Lower leg skin (tissue), 4 donors: ENCODE measurements at regions not wholly inside any gene's neighbourhood (a gene's known extent, or its start where the extent isn't known, plus 50 kb on each side); places are given as distances from the start of the nearest gene placed in this dataset.

ENCODE experiments used
- DNase-seq, 2 donors: peaks; one replicate each; pipeline ENCODE4 v3.0.0-alpha.2; 2019; ENCODE audit warnings: low spot score in 2 of 2
- H3K4me3 ChIP-seq: fragments of 200-600 bp; sonication (generic); 2 replicates; pipeline ENCODE4 v1.5.1; 2017; ENCODE audit warnings: mild to moderate bottlenecking, low read depth; ENCODE audit not compliant: poor library complexity, severe bottlenecking
- CTCF ChIP-seq, 3 donors: fragments of 450-650 bp; IDR thresholded peaks; one replicate each; pipeline ENCODE4 v1.5.1; 2016; ENCODE audit warnings: antibody characterized with exemption in 3 of 3, mild to moderate bottlenecking in 3 of 3, moderate library complexity in 2 of 3
- POLR2A ChIP-seq, 2 donors: fragments of 450-650 bp; IDR thresholded peaks; one replicate each; pipeline ENCODE4 v1.6.1; 2016 to 2017; ENCODE audit warnings: antibody characterized with exemption in 2 of 2, mild to moderate bottlenecking in 1 of 2, moderate library complexity in 1 of 2
- WGBS, 2 donors: methylation state at CpG; one replicate each; pipeline ENCODE4 v1.1.5; 2018; 5-methylcytosine and 5-hydroxymethylcytosine counted together
- intact Hi-C: fragments of 100-400 bp; cut with DNase I; formaldehyde crosslinking; loops from one replicate; pipeline ENCODE4 v1.15.0; 2023; ENCODE audit warnings: low total_unique reads

GRCh38 chr1:65045022-65045817 is 78.9 kb upstream of the JAK1 start:
- intact Hi-C loops = no loop called here
- no peak for DNase-seq
- TF ChIP-seq POLR2A (IDR thresholded peaks at IDR 0.05) = no peak
- TF ChIP-seq CTCF (IDR thresholded peaks at IDR 0.05) = no peak
- H3K4me3 ChIP-seq = no peak overlapping the region
- 85 to 86% methylated on average over 4 of the region's 4 CpGs for WGBS, 2 donors

- intact Hi-C loops = no loop called here
- WGBS, 2 donors = 30 to 32% methylated on average over 6 of the region's 6 CpGs
- TF ChIP-seq CTCF (IDR thresholded peaks at IDR 0.05) (no peak), POLR2A (IDR thresholded peaks at IDR 0.05) (no peak)
- no peak for DNase-seq
- no peak overlapping the region for H3K4me3 ChIP-seq
Observed at GRCh38 chr1:65048335-65048734, 82.0 kb upstream of the JAK1 start.

GRCh38 chr1:65049941-65050713 is 83.8 kb upstream of the JAK1 start:
- no peak for TF ChIP-seq POLR2A (IDR thresholded peaks at IDR 0.05)
- TF ChIP-seq CTCF (IDR thresholded peaks at IDR 0.05) = no peak
- intact Hi-C loops = no loop called here
- WGBS, 2 donors = 90 to 94% methylated on average over 5 of the region's 5 CpGs
- H3K4me3 ChIP-seq = no peak overlapping the region
- DNase-seq = no peak

GRCh38 chr1:65050735-65051134 is 84.4 kb upstream of the JAK1 start:
- TF ChIP-seq POLR2A (IDR thresholded peaks at IDR 0.05) (no peak), CTCF (IDR thresholded peaks at IDR 0.05) (no peak)
- no peak for DNase-seq
- H3K4me3 ChIP-seq = no peak overlapping the region
- WGBS, 2 donors = 99% methylated on average over 2 of the region's 2 CpGs
- intact Hi-C loops = no loop called here

GRCh38 chr1:65054481-65054880 is 88.1 kb upstream of the JAK1 start:
- DNase-seq = no peak
- intact Hi-C loops = no loop called here
- WGBS, 2 donors = 81 to 83% methylated on average over 3 of the region's 3 CpGs
- TF ChIP-seq CTCF (IDR thresholded peaks at IDR 0.05) (no peak), POLR2A (IDR thresholded peaks at IDR 0.05) (no peak)
- no peak overlapping the region for H3K4me3 ChIP-seq
